NCI-H510A treated with DMSO at 0.1 percent for 48 hours (cell line): ENCODE measurements at regions not wholly inside any gene's neighbourhood (a gene's known extent, or its start where the extent isn't known, plus 50 kb on each side); places are given as distances from the start of the nearest gene placed in this dataset.
A peak's percentile ranks its signal among the peaks of the same experiment; 100 is the strongest.

Source experiments
- DNase-seq: peaks from one replicate; lab custom pipeline; 2025; lab: John Stamatoyannopoulos, UW

- DNase-seq = peak; percentile 31
Observed at GRCh38 chr22:42180349-42180842, 49.8 kb upstream of the CYP2D6 start.
